ENCODE measurements at regions not wholly inside any gene's neighbourhood (a gene's known extent, or its start where the extent isn't known, plus 50 kb on each side); places are given as distances from the start of the nearest gene placed in this dataset.

DNA sequence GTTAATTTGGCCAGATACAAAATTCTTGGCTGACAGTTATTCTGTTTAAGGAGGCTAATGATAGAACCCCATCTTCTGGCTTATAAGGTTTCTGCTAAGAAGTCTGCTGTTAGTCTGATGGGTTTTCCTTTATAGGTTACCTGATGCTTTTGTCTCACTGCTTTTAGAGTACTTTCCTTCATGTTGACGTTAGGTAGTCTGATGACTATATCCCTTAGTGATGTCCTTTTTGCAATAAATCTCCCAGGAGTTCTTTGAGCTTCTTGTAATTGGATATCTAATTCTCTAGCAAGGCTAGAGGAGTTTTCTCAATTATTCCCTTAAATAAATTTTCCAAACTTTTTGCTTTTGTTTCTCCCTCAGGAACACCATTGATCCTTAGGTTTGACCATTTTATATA lies 114.1 kb upstream of the CDIN1 start:
- TF ChIP-seq, protein P1, sequence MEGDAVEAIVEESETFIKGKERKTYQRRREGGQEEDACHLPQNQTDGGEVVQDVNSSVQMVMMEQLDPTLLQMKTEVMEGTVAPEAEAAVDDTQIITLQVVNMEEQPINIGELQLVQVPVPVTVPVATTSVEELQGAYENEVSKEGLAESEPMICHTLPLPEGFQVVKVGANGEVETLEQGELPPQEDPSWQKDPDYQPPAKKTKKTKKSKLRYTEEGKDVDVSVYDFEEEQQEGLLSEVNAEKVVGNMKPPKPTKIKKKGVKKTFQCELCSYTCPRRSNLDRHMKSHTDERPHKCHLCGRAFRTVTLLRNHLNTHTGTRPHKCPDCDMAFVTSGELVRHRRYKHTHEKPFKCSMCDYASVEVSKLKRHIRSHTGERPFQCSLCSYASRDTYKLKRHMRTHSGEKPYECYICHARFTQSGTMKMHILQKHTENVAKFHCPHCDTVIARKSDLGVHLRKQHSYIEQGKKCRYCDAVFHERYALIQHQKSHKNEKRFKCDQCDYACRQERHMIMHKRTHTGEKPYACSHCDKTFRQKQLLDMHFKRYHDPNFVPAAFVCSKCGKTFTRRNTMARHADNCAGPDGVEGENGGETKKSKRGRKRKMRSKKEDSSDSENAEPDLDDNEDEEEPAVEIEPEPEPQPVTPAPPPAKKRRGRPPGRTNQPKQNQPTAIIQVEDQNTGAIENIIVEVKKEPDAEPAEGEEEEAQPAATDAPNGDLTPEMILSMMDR (IDR thresholded peaks at IDR 0.05 in 2 of 3, conservative IDR thresholded peaks at IDR 0.05 in 1 of 3; ENCODE audit: borderline replicate concordance in 1 of 3, insufficient read depth in 1 of 3, low read depth in 2 of 3, low read length in 2 of 3), result no peak
- TF ChIP-seq SRF (IDR thresholded peaks at IDR 0.05; ENCODE audit: low read depth) (no peak), JUND (IDR thresholded peaks at IDR 0.05) (no peak), POLR2A (IDR thresholded peaks at IDR 0.05; ENCODE audit: borderline replicate concordance, extremely low read depth, insufficient read depth, insufficient read length) (no peak), SP1 (IDR thresholded peaks at IDR 0.05; ENCODE audit: low read depth) (no peak), EZH2 (IDR thresholded peaks at IDR 0.05) (no peak)
- TF ChIP-seq, protein P2, sequence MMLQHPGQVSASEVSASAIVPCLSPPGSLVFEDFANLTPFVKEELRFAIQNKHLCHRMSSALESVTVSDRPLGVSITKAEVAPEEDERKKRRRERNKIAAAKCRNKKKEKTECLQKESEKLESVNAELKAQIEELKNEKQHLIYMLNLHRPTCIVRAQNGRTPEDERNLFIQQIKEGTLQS (IDR thresholded peaks at IDR 0.05), result no peak

All from HCT116 (cell line).